ENCODE measurements at regions not wholly inside any gene's neighbourhood (a gene's known extent, or its start where the extent isn't known, plus 50 kb on each side); places are given as distances from the start of the nearest gene placed in this dataset.

DNA sequence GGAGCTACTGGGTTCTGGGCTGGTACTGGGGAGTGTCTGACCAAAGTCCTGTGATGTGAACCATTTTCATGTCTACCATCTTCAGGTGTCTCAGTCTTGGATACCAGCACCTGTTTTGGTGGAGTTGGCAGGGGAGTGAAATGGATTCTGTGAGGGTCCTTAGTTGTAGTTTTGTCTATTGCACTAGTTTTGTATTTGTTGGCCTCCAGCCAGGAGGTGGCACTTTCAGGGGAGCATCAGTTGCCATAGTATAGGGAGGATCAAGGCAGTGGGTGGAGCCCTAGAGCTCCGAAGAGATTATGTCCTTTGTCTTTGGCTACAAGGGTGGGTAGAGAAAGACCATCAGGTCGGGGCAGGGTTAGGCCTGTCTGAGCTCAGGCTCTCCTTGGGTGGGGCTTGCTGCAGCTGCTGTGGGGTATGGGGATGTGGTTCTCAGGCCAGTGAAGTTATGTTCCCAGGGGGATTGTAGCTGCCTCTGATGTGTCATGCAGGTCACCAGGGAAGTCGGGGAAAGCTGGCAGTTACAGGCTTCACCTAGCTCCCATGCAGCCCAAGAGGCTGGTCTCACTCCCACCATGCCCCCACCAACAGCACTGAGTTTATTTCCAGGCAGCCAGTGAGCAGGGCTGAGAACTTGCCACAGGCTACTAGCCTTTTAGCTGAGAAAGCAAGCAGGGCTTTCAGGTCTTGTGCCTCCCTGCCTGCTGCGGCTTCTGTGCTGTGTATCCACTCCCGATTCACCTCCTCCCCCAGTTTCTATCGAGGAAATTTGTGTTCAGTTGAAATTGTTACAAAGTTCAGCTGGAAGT is 153.1 kb downstream of the ZNF365 start (continued):
- TF ChIP-seq, protein P1, sequence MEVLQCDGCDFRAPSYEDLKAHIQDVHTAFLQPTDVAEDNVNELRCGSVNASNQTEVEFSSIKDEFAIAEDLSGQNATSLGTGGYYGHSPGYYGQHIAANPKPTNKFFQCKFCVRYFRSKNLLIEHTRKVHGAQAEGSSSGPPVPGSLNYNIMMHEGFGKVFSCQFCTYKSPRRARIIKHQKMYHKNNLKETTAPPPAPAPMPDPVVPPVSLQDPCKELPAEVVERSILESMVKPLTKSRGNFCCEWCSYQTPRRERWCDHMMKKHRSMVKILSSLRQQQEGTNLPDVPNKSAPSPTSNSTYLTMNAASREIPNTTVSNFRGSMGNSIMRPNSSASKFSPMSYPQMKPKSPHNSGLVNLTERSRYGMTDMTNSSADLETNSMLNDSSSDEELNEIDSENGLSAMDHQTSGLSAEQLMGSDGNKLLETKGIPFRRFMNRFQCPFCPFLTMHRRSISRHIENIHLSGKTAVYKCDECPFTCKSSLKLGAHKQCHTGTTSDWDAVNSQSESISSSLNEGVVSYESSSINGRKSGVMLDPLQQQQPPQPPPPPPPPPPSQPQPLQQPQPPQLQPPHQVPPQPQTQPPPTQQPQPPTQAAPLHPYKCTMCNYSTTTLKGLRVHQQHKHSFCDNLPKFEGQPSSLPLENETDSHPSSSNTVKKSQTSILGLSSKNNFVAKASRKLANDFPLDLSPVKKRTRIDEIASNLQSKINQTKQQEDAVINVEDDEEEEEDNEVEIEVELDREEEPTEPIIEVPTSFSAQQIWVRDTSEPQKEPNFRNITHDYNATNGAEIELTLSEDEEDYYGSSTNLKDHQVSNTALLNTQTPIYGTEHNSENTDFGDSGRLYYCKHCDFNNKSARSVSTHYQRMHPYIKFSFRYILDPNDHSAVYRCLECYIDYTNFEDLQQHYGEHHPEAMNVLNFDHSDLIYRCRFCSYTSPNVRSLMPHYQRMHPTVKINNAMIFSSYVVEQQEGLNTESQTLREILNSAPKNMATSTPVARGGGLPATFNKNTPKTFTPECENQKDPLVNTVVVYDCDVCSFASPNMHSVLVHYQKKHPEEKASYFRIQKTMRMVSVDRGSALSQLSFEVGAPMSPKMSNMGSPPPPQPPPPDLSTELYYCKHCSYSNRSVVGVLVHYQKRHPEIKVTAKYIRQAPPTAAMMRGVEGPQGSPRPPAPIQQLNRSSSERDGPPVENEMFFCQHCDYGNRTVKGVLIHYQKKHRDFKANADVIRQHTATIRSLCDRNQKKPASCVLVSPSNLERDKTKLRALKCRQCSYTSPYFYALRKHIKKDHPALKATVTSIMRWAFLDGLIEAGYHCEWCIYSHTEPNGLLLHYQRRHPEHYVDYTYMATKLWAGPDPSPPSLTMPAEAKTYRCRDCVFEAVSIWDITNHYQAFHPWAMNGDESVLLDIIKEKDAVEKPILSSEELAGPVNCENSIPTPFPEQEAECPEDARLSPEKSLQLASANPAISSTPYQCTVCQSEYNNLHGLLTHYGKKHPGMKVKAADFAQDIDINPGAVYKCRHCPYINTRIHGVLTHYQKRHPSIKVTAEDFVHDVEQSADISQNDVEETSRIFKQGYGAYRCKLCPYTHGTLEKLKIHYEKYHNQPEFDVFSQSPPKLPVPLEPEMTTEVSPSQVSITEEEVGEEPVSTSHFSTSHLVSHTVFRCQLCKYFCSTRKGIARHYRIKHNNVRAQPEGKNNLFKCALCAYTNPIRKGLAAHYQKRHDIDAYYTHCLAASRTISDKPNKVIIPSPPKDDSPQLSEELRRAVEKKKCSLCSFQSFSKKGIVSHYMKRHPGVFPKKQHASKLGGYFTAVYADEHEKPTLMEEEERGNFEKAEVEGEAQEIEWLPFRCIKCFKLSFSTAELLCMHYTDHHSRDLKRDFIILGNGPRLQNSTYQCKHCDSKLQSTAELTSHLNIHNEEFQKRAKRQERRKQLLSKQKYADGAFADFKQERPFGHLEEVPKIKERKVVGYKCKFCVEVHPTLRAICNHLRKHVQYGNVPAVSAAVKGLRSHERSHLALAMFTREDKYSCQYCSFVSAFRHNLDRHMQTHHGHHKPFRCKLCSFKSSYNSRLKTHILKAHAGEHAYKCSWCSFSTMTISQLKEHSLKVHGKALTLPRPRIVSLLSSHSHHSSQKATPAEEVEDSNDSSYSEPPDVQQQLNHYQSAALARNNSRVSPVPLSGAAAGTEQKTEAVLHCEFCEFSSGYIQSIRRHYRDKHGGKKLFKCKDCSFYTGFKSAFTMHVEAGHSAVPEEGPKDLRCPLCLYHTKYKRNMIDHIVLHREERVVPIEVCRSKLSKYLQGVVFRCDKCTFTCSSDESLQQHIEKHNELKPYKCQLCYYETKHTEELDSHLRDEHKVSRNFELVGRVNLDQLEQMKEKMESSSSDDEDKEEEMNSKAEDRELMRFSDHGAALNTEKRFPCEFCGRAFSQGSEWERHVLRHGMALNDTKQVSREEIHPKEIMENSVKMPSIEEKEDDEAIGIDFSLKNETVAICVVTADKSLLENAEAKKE (CRISPR knock-in tag; IDR thresholded peaks at IDR 0.05), result no peak
- TF ChIP-seq, protein P2, sequence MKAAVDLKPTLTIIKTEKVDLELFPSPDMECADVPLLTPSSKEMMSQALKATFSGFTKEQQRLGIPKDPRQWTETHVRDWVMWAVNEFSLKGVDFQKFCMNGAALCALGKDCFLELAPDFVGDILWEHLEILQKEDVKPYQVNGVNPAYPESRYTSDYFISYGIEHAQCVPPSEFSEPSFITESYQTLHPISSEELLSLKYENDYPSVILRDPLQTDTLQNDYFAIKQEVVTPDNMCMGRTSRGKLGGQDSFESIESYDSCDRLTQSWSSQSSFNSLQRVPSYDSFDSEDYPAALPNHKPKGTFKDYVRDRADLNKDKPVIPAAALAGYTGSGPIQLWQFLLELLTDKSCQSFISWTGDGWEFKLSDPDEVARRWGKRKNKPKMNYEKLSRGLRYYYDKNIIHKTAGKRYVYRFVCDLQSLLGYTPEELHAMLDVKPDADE (IDR thresholded peaks at IDR 0.05), result no peak
- TF ChIP-seq, protein P3, sequence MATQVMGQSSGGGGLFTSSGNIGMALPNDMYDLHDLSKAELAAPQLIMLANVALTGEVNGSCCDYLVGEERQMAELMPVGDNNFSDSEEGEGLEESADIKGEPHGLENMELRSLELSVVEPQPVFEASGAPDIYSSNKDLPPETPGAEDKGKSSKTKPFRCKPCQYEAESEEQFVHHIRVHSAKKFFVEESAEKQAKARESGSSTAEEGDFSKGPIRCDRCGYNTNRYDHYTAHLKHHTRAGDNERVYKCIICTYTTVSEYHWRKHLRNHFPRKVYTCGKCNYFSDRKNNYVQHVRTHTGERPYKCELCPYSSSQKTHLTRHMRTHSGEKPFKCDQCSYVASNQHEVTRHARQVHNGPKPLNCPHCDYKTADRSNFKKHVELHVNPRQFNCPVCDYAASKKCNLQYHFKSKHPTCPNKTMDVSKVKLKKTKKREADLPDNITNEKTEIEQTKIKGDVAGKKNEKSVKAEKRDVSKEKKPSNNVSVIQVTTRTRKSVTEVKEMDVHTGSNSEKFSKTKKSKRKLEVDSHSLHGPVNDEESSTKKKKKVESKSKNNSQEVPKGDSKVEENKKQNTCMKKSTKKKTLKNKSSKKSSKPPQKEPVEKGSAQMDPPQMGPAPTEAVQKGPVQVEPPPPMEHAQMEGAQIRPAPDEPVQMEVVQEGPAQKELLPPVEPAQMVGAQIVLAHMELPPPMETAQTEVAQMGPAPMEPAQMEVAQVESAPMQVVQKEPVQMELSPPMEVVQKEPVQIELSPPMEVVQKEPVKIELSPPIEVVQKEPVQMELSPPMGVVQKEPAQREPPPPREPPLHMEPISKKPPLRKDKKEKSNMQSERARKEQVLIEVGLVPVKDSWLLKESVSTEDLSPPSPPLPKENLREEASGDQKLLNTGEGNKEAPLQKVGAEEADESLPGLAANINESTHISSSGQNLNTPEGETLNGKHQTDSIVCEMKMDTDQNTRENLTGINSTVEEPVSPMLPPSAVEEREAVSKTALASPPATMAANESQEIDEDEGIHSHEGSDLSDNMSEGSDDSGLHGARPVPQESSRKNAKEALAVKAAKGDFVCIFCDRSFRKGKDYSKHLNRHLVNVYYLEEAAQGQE (IDR thresholded peaks at IDR 0.05; ENCODE audit: unreplicated experiment), result no peak
- no peak for TF ChIP-seq STAT1 (IDR thresholded peaks at IDR 0.05; ENCODE audit: unreplicated experiment)
- TF ChIP-seq EZH2 (IDR thresholded peaks at IDR 0.05; ENCODE audit: low read depth, unreplicated experiment), result no peak
- no peak for TF ChIP-seq POLR2AphosphoS5 (IDR thresholded peaks at IDR 0.05; ENCODE audit: low read depth)
- no peak for TF ChIP-seq ZNF114 (CRISPR knock-in tag; IDR thresholded peaks at IDR 0.05)
